Activated CD4-positive, alpha-beta T cell treated with anti-CD3 and anti-CD28 coated beads, Interleukin-2, amount 10 ng/mL, durations not matched to agents 24 days and 14 days (primary cell): ENCODE measurements at regions not wholly inside any gene's neighbourhood (a gene's known extent, or its start where the extent isn't known, plus 50 kb on each side); places are given as distances from the start of the nearest gene placed in this dataset.

Experiments
- DNase-seq: peaks from one replicate; pipeline ENCODE4 v3.0.0; 2022
- H3K27ac Mint-ChIP-seq: one replicate; pipeline ENCODE4 v1.8.0; 2022; ENCODE audit warnings: mild to moderate bottlenecking, mixed read lengths
- H3K27me3 Mint-ChIP-seq: one replicate; pipeline ENCODE4 v1.8.0; 2022; ENCODE audit warnings: mixed read lengths
- H3K36me3 Mint-ChIP-seq: one replicate; pipeline ENCODE4 v1.8.0; 2022; ENCODE audit warnings: low read depth, mild to moderate bottlenecking, mixed read lengths
- H3K4me1 Mint-ChIP-seq: one replicate; pipeline ENCODE4 v1.8.0; 2021; ENCODE audit warnings: mixed read lengths
- H3K4me3 Mint-ChIP-seq: one replicate; pipeline ENCODE4 v1.8.0; 2022; ENCODE audit warnings: mild to moderate bottlenecking, moderate library complexity, mixed read lengths
- H3K9me3 Mint-ChIP-seq: one replicate; pipeline ENCODE4 v1.8.0; 2021; ENCODE audit warnings: mixed read lengths
- intact Hi-C: fragments of 100-400 bp; cut with micrococcal nuclease; formaldehyde crosslinking; loops from one replicate; pipeline ENCODE4 v1.15.1; 2023

- Mint-ChIP-seq H3K27ac (no peak overlapping the region), H3K4me3 (no peak overlapping the region), H3K36me3 (no peaks in the 10 kb centered on the region), H3K27me3 (no peaks in the 10 kb centered on the region), H3K9me3 (peaks cover 4% of the 10 kb centered on the region), H3K4me1 (no peaks in the 10 kb centered on the region)
- intact Hi-C loops = no loop called here
- DNase-seq = no peak
Measured at GRCh38 chr3:164514576-164514975, 563.7 kb downstream of the SI start.

GRCh38 chr3:164507886-164508285 is 570.4 kb downstream of the SI start:
- intact Hi-C loops = no loop called here
- Mint-ChIP-seq H3K27ac (no peak overlapping the region), H3K36me3 (no peaks in the 10 kb centered on the region), H3K9me3 (no peaks in the 10 kb centered on the region), H3K4me3 (no peak overlapping the region), H3K27me3 (no peaks in the 10 kb centered on the region), H3K4me1 (no peaks in the 10 kb centered on the region)
- DNase-seq = no peak

- no peaks in the 10 kb centered on the region for H3K9me3 Mint-ChIP-seq
- intact Hi-C loops = no loop called here
Measured at GRCh38 chr3:164498917-164499316, 579.4 kb downstream of the SI start.

GRCh38 chr3:164488893-164489292 is 589.4 kb downstream of the SI start:
- Mint-ChIP-seq H3K4me1 (no peaks in the 10 kb centered on the region), H3K4me3 (no peak overlapping the region), H3K36me3 (no peaks in the 10 kb centered on the region), H3K27ac (no peak overlapping the region), H3K27me3 (no peaks in the 10 kb centered on the region), H3K9me3 (no peaks in the 10 kb centered on the region)
- no peak for DNase-seq
- intact Hi-C loops = no loop called here

More at GRCh38 chr3:164498917-164499316, 579.4 kb downstream of the SI start:
- no peak for DNase-seq
- no peaks in the 10 kb centered on the region for H3K4me1 Mint-ChIP-seq
- no peak overlapping the region for H3K4me3 Mint-ChIP-seq
- H3K27me3 Mint-ChIP-seq = no peaks in the 10 kb centered on the region
- no peaks in the 10 kb centered on the region for H3K36me3 Mint-ChIP-seq
- H3K27ac Mint-ChIP-seq = no peak overlapping the region

- Mint-ChIP-seq H3K9me3 (no peaks in the 10 kb centered on the region), H3K27me3 (no peaks in the 10 kb centered on the region), H3K27ac (no peak overlapping the region), H3K36me3 (no peaks in the 10 kb centered on the region), H3K4me1 (no peaks in the 10 kb centered on the region), H3K4me3 (no peak overlapping the region)
- DNase-seq = no peak
- intact Hi-C loops = no loop called here
Measured at GRCh38 chr3:164486150-164486549, 592.1 kb downstream of the SI start.

- Mint-ChIP-seq H3K36me3 (no peaks in the 10 kb centered on the region), H3K9me3 (no peaks in the 10 kb centered on the region), H3K4me3 (no peak overlapping the region), H3K4me1 (no peaks in the 10 kb centered on the region), H3K27me3 (no peaks in the 10 kb centered on the region), H3K27ac (no peak overlapping the region)
- intact Hi-C loops = no loop called here
- DNase-seq = no peak
Measured at GRCh38 chr3:164479978-164480377, 598.3 kb downstream of the SI start.

- Mint-ChIP-seq H3K9me3 (no peaks in the 10 kb centered on the region), H3K4me3 (no peak overlapping the region), H3K27me3 (no peaks in the 10 kb centered on the region), H3K27ac (no peak overlapping the region), H3K4me1 (no peaks in the 10 kb centered on the region), H3K36me3 (no peaks in the 10 kb centered on the region)
- intact Hi-C loops = no loop called here
- no peak for DNase-seq
Measured at GRCh38 chr3:164479406-164479805, 598.9 kb downstream of the SI start.

- H3K9me3 Mint-ChIP-seq = no peaks in the 10 kb centered on the region
- no peaks in the 10 kb centered on the region for H3K36me3 Mint-ChIP-seq
- no peaks in the 10 kb centered on the region for H3K27me3 Mint-ChIP-seq
- no peak overlapping the region for H3K27ac Mint-ChIP-seq
- no peak for DNase-seq
- H3K4me3 Mint-ChIP-seq = no peak overlapping the region
- intact Hi-C loops = no loop called here
- no peaks in the 10 kb centered on the region for H3K4me1 Mint-ChIP-seq
Measured at GRCh38 chr3:164478323-164478722, 600.0 kb downstream of the SI start.

- Mint-ChIP-seq H3K4me3 (no peak overlapping the region), H3K27ac (no peak overlapping the region), H3K27me3 (no peaks in the 10 kb centered on the region), H3K9me3 (no peaks in the 10 kb centered on the region), H3K36me3 (no peaks in the 10 kb centered on the region), H3K4me1 (no peaks in the 10 kb centered on the region)
- DNase-seq = no peak
- intact Hi-C loops = no loop called here
Measured at GRCh38 chr3:164477403-164477802, 600.9 kb downstream of the SI start.

- intact Hi-C loops = no loop called here
- Mint-ChIP-seq H3K27me3 (no peaks in the 10 kb centered on the region), H3K36me3 (no peaks in the 10 kb centered on the region), H3K27ac (no peak overlapping the region), H3K4me1 (no peaks in the 10 kb centered on the region), H3K4me3 (no peak overlapping the region), H3K9me3 (no peaks in the 10 kb centered on the region)
- DNase-seq = no peak
Measured at GRCh38 chr3:164476631-164477030, 601.7 kb downstream of the SI start.

- Mint-ChIP-seq H3K4me3 (no peak overlapping the region), H3K4me1 (no peaks in the 10 kb centered on the region), H3K27me3 (no peaks in the 10 kb centered on the region), H3K9me3 (peaks cover 3% of the 10 kb centered on the region), H3K36me3 (no peaks in the 10 kb centered on the region), H3K27ac (no peak overlapping the region)
- intact Hi-C loops = no loop called here
- no peak for DNase-seq
Measured at GRCh38 chr3:164470471-164470870, 607.8 kb downstream of the SI start.

- Mint-ChIP-seq H3K9me3 (peaks cover 3% of the 10 kb centered on the region), H3K4me1 (no peaks in the 10 kb centered on the region), H3K27ac (no peak overlapping the region)
Measured at GRCh38 chr3:164468055-164468454, 610.2 kb downstream of the SI start.

GRCh38 chr3:164467007-164467406 is 611.3 kb downstream of the SI start:
- Mint-ChIP-seq H3K9me3 (peaks cover 3% of the 10 kb centered on the region), H3K4me3 (no peak overlapping the region), H3K36me3 (no peaks in the 10 kb centered on the region)

More at GRCh38 chr3:164468055-164468454, 610.2 kb downstream of the SI start:
- no peaks in the 10 kb centered on the region for H3K36me3 Mint-ChIP-seq
- DNase-seq = no peak
- H3K4me3 Mint-ChIP-seq = no peak overlapping the region
- intact Hi-C loops = no loop called here
- H3K27me3 Mint-ChIP-seq = no peaks in the 10 kb centered on the region

GRCh38 chr3:164465172-164465571 is 613.1 kb downstream of the SI start:
- H3K9me3 Mint-ChIP-seq = peaks cover 3% of the 10 kb centered on the region
- H3K4me1 Mint-ChIP-seq = no peaks in the 10 kb centered on the region
- no peak for DNase-seq
- intact Hi-C loops = no loop called here
- no peaks in the 10 kb centered on the region for H3K36me3 Mint-ChIP-seq
- no peaks in the 10 kb centered on the region for H3K27me3 Mint-ChIP-seq
- H3K27ac Mint-ChIP-seq = no peak overlapping the region
- no peak overlapping the region for H3K4me3 Mint-ChIP-seq

More at GRCh38 chr3:164467007-164467406, 611.3 kb downstream of the SI start:
- intact Hi-C loops = no loop called here
- Mint-ChIP-seq H3K27me3 (no peaks in the 10 kb centered on the region), H3K27ac (no peak overlapping the region), H3K4me1 (no peaks in the 10 kb centered on the region)
- no peak for DNase-seq

GRCh38 chr3:164460851-164461250 is 617.4 kb downstream of the SI start:
- H3K36me3 Mint-ChIP-seq = no peaks in the 10 kb centered on the region
- no peak overlapping the region for H3K27ac Mint-ChIP-seq
- no peak overlapping the region for H3K4me3 Mint-ChIP-seq
- H3K27me3 Mint-ChIP-seq = no peaks in the 10 kb centered on the region
- no peaks in the 10 kb centered on the region for H3K4me1 Mint-ChIP-seq
- no peaks in the 10 kb centered on the region for H3K9me3 Mint-ChIP-seq
- DNase-seq = no peak
- intact Hi-C loops = no loop called here
